Upper lobe of right lung (tissue), 1 donor: ENCODE measurements at regions not wholly inside any gene's neighbourhood (a gene's known extent, or its start where the extent isn't known, plus 50 kb on each side); places are given as distances from the start of the nearest gene placed in this dataset.
A peak's percentile ranks its signal among the peaks of the same experiment; 100 is the strongest.
"Not testable (repeated sequence)": the region's sequence is repeated elsewhere in the genome, so short reads cannot be mapped to it uniquely, and the experiment has no call there.

Experiments
- ATAC-seq: fragments of 200-7000 bp; cut with Tn5 transposase; one replicate; pipeline ENCODE4 v1.9.1; 2020; ENCODE audit warnings: mild to moderate bottlenecking, moderate library complexity
- DNase-seq: peaks from one replicate; pipeline ENCODE4 v3.0.0-alpha.2; 2020
- H3K27ac ChIP-seq: fragments of 200-600 bp; one replicate; pipeline ENCODE4 v1.8.0; 2022
- H3K27me3 ChIP-seq: fragments of 200-600 bp; one replicate; pipeline ENCODE4 v1.8.0; 2022; ENCODE audit warnings: mild to moderate bottlenecking
- H3K36me3 ChIP-seq: fragments of 200-600 bp; one replicate; pipeline ENCODE4 v1.8.0; 2022
- H3K4me1 ChIP-seq: fragments of 200-600 bp; one replicate; pipeline ENCODE4 v1.8.0; 2022
- H3K4me3 ChIP-seq: fragments of 200-600 bp; one replicate; pipeline ENCODE4 v1.8.0; 2022; ENCODE audit warnings: mild to moderate bottlenecking
- H3K9me3 ChIP-seq: fragments of 200-600 bp; one replicate; pipeline ENCODE4 v1.8.0; 2022
- CTCF ChIP-seq: fragments of 200-600 bp; IDR thresholded peaks from one replicate; pipeline ENCODE4 v1.8.0; 2022; ENCODE audit warnings: antibody characterized with exemption
- intact Hi-C: fragments of 100-400 bp; cut with DNase I; formaldehyde crosslinking; loops from one replicate; pipeline ENCODE4 v1.11.0; 2022
- donor health status: DM: no; HTN: yes; CAD: no; lungs with severe emphysema.

GRCh38 chr12:34108967-34109366, 86.7 kb downstream of the ALG10 start:
- intact Hi-C loops, result no loop called here
- H3K9me3 ChIP-seq, result no peaks in the 10 kb centered on the region

GRCh38 chr12:34109390-34109789, 87.1 kb downstream of the ALG10 start:
- Histone ChIP-seq H3K27me3 (peaks cover 32% of the 10 kb centered on the region), H3K4me1 (no peaks in the 10 kb centered on the region), H3K36me3 (no peaks in the 10 kb centered on the region), H3K9me3 (no peaks in the 10 kb centered on the region), H3K27ac (no peak overlapping the region), H3K4me3 (no peak overlapping the region)
- TF ChIP-seq CTCF, result no peak
- ATAC-seq (peak; percentile 31), DNase-seq (no peak)
- intact Hi-C loops, result no loop called here

More at GRCh38 chr12:34108967-34109366, 86.7 kb downstream of the ALG10 start:
- no peak for TF ChIP-seq CTCF
- peak; percentile 8 for ATAC-seq
- Histone ChIP-seq H3K27me3 (peaks cover 32% of the 10 kb centered on the region), H3K4me1 (no peaks in the 10 kb centered on the region), H3K4me3 (no peak overlapping the region), H3K27ac (no peak overlapping the region), H3K36me3 (no peaks in the 10 kb centered on the region)
- DNase-seq, result no peak

- H3K27ac ChIP-seq, DNase-seq, H3K4me3 ChIP-seq, H3K4me1 ChIP-seq, intact Hi-C loops, H3K36me3 ChIP-seq, H3K9me3 ChIP-seq, ATAC-seq: not testable (repeated sequence)
- H3K27me3 ChIP-seq, result peaks cover 32% of the 10 kb centered on the region
These were observed 87.7 kb downstream of the ALG10 start for GRCh38 chr12:34109909-34110531.

- Histone ChIP-seq H3K9me3 (no peaks in the 10 kb centered on the region), H3K27ac (no peak overlapping the region), H3K36me3 (no peaks in the 10 kb centered on the region), H3K27me3 (no peaks in the 10 kb centered on the region), H3K4me1 (no peaks in the 10 kb centered on the region), H3K4me3 (no peak overlapping the region)
- ATAC-seq (no peak), DNase-seq (no peak)
- TF ChIP-seq CTCF, result no peak
- intact Hi-C loops, result no loop called here
These were observed 97.1 kb downstream of the ALG10 start for GRCh38 chr12:34119366-34119765.

- no peaks in the 10 kb centered on the region for H3K4me1 ChIP-seq
- no peak for DNase-seq
- no peaks in the 10 kb centered on the region for H3K36me3 ChIP-seq
- ATAC-seq, result no peak
- H3K27ac ChIP-seq, result no peak overlapping the region
- no peak overlapping the region for H3K4me3 ChIP-seq
- no peaks in the 10 kb centered on the region for H3K9me3 ChIP-seq
- H3K27me3 ChIP-seq, result no peaks in the 10 kb centered on the region
- intact Hi-C loops, result no loop called here
- TF ChIP-seq CTCF, result no peak
These were observed 99.1 kb downstream of the ALG10 start for GRCh38 chr12:34121360-34121759.

GRCh38 chr12:34123092-34123491, 100.8 kb downstream of the ALG10 start:
- H3K4me3 ChIP-seq, H3K27me3 ChIP-seq, H3K4me1 ChIP-seq, intact Hi-C loops, H3K36me3 ChIP-seq, H3K27ac ChIP-seq, H3K9me3 ChIP-seq, DNase-seq: not testable (repeated sequence)
- ATAC-seq, result peak; percentile 81
- TF ChIP-seq CTCF, result peak; percentile 88
